Progenitor cell of endocrine pancreas (in vitro differentiated cells): ENCODE measurements at regions not wholly inside any gene's neighbourhood (a gene's known extent, or its start where the extent isn't known, plus 50 kb on each side); places are given as distances from the start of the nearest gene placed in this dataset.

Experiments
- DNase-seq: peaks from one replicate; pipeline ENCODE4 v3.0.0; 2021; ENCODE audit warnings: low spot score; ENCODE audit not compliant: unreplicated experiment
- H3K27ac Mint-ChIP-seq: 2 replicates; pipeline ENCODE4 v1.8.0; 2021; ENCODE audit warnings: mild to moderate bottlenecking, moderate library complexity, mixed read lengths
- H3K27me3 Mint-ChIP-seq: 2 replicates; pipeline ENCODE4 v1.8.0; 2021; ENCODE audit warnings: mixed read lengths
- H3K36me3 Mint-ChIP-seq: 2 replicates; pipeline ENCODE4 v1.8.0; 2022; ENCODE audit warnings: mixed read lengths; ENCODE audit not compliant: insufficient read depth
- H3K4me1 Mint-ChIP-seq: 2 replicates; pipeline ENCODE4 v1.8.0; 2021; ENCODE audit warnings: low read depth, mixed read lengths
- H3K4me3 Mint-ChIP-seq: 2 replicates; pipeline ENCODE4 v1.8.0; 2021; ENCODE audit warnings: low read depth, mild to moderate bottlenecking, moderate library complexity, mixed read lengths
- H3K9me3 Mint-ChIP-seq: 2 replicates; pipeline ENCODE4 v1.8.0; 2021; ENCODE audit warnings: low read depth, mixed read lengths
- CTCF ChIP-seq: fragments of 200-600 bp; sonication (generic); IDR thresholded peaks from one replicate; pipeline ENCODE4 v1.5.0; 2021; ENCODE audit warnings: antibody characterized with exemption, mild to moderate bottlenecking; ENCODE audit not compliant: unreplicated experiment

GRCh38 chr11:112841729-112842128 lies 119.5 kb upstream of the NCAM1 start:
- Mint-ChIP-seq H3K4me1 (peaks cover 5% of the 10 kb centered on the region), H3K4me3 (no peak overlapping the region), H3K27me3 (peaks cover 5% of the 10 kb centered on the region), H3K27ac (no peak overlapping the region), H3K36me3 (no peaks in the 10 kb centered on the region), H3K9me3 (no peaks in the 10 kb centered on the region)
- no peak for DNase-seq
- TF ChIP-seq CTCF = no peak

DNA sequence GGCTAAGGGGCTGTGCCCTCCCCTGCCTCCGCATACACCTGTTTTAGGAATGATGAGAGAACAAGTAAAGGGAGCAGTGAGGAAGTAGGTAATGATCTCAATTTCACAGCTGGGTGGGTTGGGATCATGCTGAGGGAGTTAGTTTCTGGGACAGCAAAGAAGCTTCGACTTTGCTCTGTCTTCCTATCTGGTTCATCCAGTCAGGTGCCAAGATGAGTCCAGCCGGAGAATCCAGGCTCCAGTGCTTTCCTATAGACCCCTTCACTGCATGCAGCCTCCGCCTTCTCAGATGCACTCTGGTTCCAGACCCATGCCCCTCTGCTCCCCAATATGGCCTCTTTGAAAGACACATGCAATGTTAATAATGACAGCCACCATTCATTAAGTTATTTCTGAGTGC lies 119.1 kb upstream of the NCAM1 start:
- no peak for DNase-seq
- no peaks in the 10 kb centered on the region for H3K36me3 Mint-ChIP-seq
- peaks cover 5% of the 10 kb centered on the region for H3K4me1 Mint-ChIP-seq
- H3K4me3 Mint-ChIP-seq = no peak overlapping the region
- no peak overlapping the region for H3K27ac Mint-ChIP-seq
- H3K9me3 Mint-ChIP-seq = no peaks in the 10 kb centered on the region
- TF ChIP-seq CTCF = no peak
- H3K27me3 Mint-ChIP-seq = peaks cover 5% of the 10 kb centered on the region

DNA sequence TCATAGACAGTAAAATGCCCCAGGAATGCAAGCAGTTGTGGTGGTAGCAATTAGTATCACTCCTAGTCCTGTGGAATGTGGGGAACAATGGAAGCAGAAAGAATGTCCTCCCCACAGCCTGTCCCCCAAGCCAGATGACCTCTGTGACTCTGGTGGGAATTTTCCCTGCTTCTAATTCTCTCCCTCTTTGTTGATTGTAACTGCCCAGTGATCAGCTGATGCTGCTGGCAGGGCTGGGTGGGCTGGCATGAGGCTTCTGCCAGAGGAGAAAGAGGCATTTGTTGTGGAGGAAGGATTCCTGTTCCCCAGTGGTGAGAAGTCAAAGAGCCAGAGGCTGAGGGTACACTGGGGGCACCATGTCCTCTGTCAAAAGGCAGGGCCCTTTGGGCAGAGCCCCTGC lies 116.7 kb upstream of the NCAM1 start:
- Mint-ChIP-seq H3K4me3 (no peak overlapping the region), H3K9me3 (no peaks in the 10 kb centered on the region), H3K27ac (peak overlapping the region; percentile 14), H3K4me1 (peaks cover 5% of the 10 kb centered on the region), H3K27me3 (peaks cover 13% of the 10 kb centered on the region), H3K36me3 (no peaks in the 10 kb centered on the region)
- no peak for DNase-seq
- TF ChIP-seq CTCF = no peak

GRCh38 chr11:112847568-112847967 lies 113.7 kb upstream of the NCAM1 start:
- Mint-ChIP-seq H3K36me3 (no peaks in the 10 kb centered on the region), H3K27me3 (peaks cover 19% of the 10 kb centered on the region), H3K4me3 (no peak overlapping the region), H3K27ac (no peak overlapping the region), H3K9me3 (no peaks in the 10 kb centered on the region), H3K4me1 (no peaks in the 10 kb centered on the region)
- DNase-seq = no peak
- TF ChIP-seq CTCF = no peak

DNA sequence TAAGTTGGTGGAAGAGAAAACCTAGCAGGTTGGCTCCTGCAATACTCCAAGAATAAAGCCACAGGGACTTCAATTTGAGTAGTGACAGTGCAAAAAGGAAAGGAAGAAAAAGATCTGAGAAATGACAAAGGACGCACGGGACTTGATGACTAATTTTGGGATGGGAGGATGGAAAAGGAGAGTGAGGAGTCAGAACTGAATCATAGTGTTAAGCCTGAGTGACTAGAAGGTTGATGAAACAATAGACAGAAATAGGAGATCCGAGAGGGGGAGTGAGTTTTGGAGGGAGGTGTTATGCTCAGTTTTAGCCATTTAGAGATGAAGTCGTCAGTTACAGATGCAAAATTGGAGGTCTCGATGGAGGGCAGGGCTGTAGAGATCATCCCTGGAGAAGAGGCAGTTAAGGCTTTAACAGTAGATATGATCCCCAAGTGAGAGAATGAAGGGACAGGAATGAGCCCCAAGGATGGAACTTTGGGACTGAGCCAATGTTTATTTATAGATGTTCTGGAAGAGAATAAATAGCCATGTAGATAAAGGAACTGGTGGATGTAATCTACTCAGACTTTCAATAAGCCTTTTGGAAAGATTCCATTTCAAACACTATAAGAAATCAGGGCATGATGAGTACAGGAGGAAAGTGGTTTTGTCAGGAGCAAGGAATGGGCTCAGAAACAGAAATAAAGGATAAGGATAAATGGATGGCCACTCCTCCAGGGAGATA lies 108.9 kb upstream of the NCAM1 start:
- TF ChIP-seq CTCF = no peak
- no peak overlapping the region for H3K27ac Mint-ChIP-seq
- no peak overlapping the region for H3K4me3 Mint-ChIP-seq
- H3K36me3 Mint-ChIP-seq = no peaks in the 10 kb centered on the region
- no peak for DNase-seq
- no peaks in the 10 kb centered on the region for H3K4me1 Mint-ChIP-seq
- peaks cover 33% of the 10 kb centered on the region for H3K27me3 Mint-ChIP-seq
- H3K9me3 Mint-ChIP-seq = no peaks in the 10 kb centered on the region
